MM.1S (cell line): ENCODE measurements at regions not wholly inside any gene's neighbourhood (a gene's known extent, or its start where the extent isn't known, plus 50 kb on each side); places are given as distances from the start of the nearest gene placed in this dataset.

Experiments
- CTCF ChIP-seq: fragments of 300-600 bp; sonication (generic); IDR thresholded peaks from 2 replicates; pipeline ENCODE4 v1.5.1; 2016; ENCODE audit warnings: antibody characterized with exemption, low read length, mixed read lengths
- EZH2 ChIP-seq: fragments of 300-600 bp; sonication (generic); optimal IDR thresholded peaks from 2 replicates; pipeline ENCODE3; 2017; ENCODE audit warnings: low read depth, mild to moderate bottlenecking, antibody characterized with exemption, low read length, mixed read lengths

- TF ChIP-seq CTCF = no peak
- no peak for TF ChIP-seq EZH2
Measured at GRCh38 chr1:200491103-200491502, 81.3 kb upstream of the ZNF281 start.
